NCI-H460 (cell line): ENCODE measurements at regions not wholly inside any gene's neighbourhood (a gene's known extent, or its start where the extent isn't known, plus 50 kb on each side); places are given as distances from the start of the nearest gene placed in this dataset.

Source experiments
- DNase-seq: peaks from one replicate; pipeline ENCODE4 v3.0.0-alpha.2; 2016; ENCODE audit warnings: low read depth; ENCODE audit errors: extremely low read depth

GRCh38 chr11:27216270-27217149 is 146.5 kb downstream of the CCDC34 start:
- DNase-seq = no peak

- no peak for DNase-seq
Observed at GRCh38 chr11:27215471-27216269, 147.3 kb downstream of the CCDC34 start.

GRCh38 chr11:27214713-27215112 is 148.3 kb downstream of the CCDC34 start:
- no peak for DNase-seq

GRCh38 chr11:27213232-27213660 is 149.8 kb downstream of the CCDC34 start:
- no peak for DNase-seq

- no peak for DNase-seq
Observed at GRCh38 chr11:27212248-27212780, 150.7 kb downstream of the CCDC34 start.

GRCh38 chr11:27211370-27212127 is 151.5 kb downstream of the CCDC34 start:
- no peak for DNase-seq

- DNase-seq = no peak
Observed at GRCh38 chr11:27210531-27210930, 152.5 kb downstream of the CCDC34 start.

- DNase-seq = peak; percentile 44
Observed at GRCh38 chr11:27209562-27210005, 153.4 kb downstream of the CCDC34 start.

- DNase-seq = no peak
Observed at GRCh38 chr11:27208846-27209245, 154.2 kb downstream of the CCDC34 start.

GRCh38 chr11:27207025-27207650 is 155.9 kb downstream of the CCDC34 start:
- no peak for DNase-seq

- no peak for DNase-seq
Observed at GRCh38 chr11:27205779-27206570, 157.0 kb downstream of the CCDC34 start.

- no peak for DNase-seq
Observed at GRCh38 chr11:27205250-27205649, 157.8 kb downstream of the CCDC34 start.

- peak; percentile 27 for DNase-seq
Observed at GRCh38 chr11:27204529-27204928, 158.5 kb downstream of the CCDC34 start.

- DNase-seq = no peak
Observed at GRCh38 chr11:27203077-27203647, 159.9 kb downstream of the CCDC34 start.

GRCh38 chr11:27201454-27202302 is 161.1 kb downstream of the BBOX1 start:
- DNase-seq = peak; percentile 75

- DNase-seq = no peak
Observed at GRCh38 chr11:27200779-27201453, 160.3 kb downstream of the BBOX1 start.

GRCh38 chr11:27196203-27196897 is 155.7 kb downstream of the BBOX1 start:
- DNase-seq = no peak
